Endothelial cell of umbilical vein (primary cell): ENCODE measurements at regions not wholly inside any gene's neighbourhood (a gene's known extent, or its start where the extent isn't known, plus 50 kb on each side); places are given as distances from the start of the nearest gene placed in this dataset.

Source experiments
- BruUV-seq: library from RNA; stranded (reverse); fragments of 400-500 nt; replicated peaks from 2 replicates; lab custom pipeline; 2021; lab: Mats Ljungman, UMichigan
- CTCF ChIA-PET: fragments of 300-600, 350-600 bp; sonication (Branson Sonifier 250); formaldehyde crosslinking; loops from one replicate; lab custom pipeline; 2021; ENCODE audit warnings: antibody characterized with exemption, inconsistent platforms; lab: Charles Lee
- POLR2A ChIA-PET: fragments of 300-600, 350-600 bp; sonication (Branson Sonifier 250); formaldehyde crosslinking; loops from one replicate; lab custom pipeline; 2021; ENCODE audit warnings: antibody characterized with exemption, inconsistent platforms; lab: Charles Lee
- DNase-seq: peaks from one replicate; pipeline ENCODE4 v3.0.0-alpha.2; 2011; ENCODE audit warnings: low read depth, low spot score
- FAIRE-seq: peaks from 2 replicates; lab custom pipeline; 2011; peaks lifted over from hg19 to GRCh38; lab: Jason Lieb, UNC
- H2AFZ ChIP-seq: 2 replicates; pipeline ENCODE4 v1.6.0; 2012; ENCODE audit warnings: low read depth, low read length, control low read depth, inconsistent platforms
- H3K27ac ChIP-seq: 2 replicates; pipeline ENCODE4 v1.5.1; 2011; ENCODE audit warnings: low read depth, mild to moderate bottlenecking, control low read depth, low read length, moderate library complexity; ENCODE audit not compliant: insufficient read depth
- H3K27me3 ChIP-seq, 2 experiments: 2 replicates each; pipeline versions ENCODE4 v1.6.0 to v1.6.1; 2011; ENCODE audit warnings: low read length in 2 of 2, mixed read lengths in 1 of 2; ENCODE audit not compliant: control insufficient read depth in 2 of 2, insufficient read depth in 2 of 2
- H3K36me3 ChIP-seq, 2 experiments: 2 replicates in 1 of 2; 3 replicates in 1 of 2; pipeline ENCODE4 v1.5.1; 2011; ENCODE audit warnings: low read length in 2 of 2, mild to moderate bottlenecking in 1 of 2, moderate library complexity in 1 of 2; ENCODE audit not compliant: control insufficient read depth in 2 of 2, insufficient read depth in 2 of 2; ENCODE audit errors: extremely low read depth in 1 of 2
- H3K4me1 ChIP-seq: 3 replicates; pipeline ENCODE4 v1.5.1; 2011; ENCODE audit warnings: mild to moderate bottlenecking, low read length; ENCODE audit not compliant: control insufficient read depth, insufficient read depth; ENCODE audit errors: extremely low read depth
- H3K4me2 ChIP-seq: 2 replicates; pipeline ENCODE4 v1.6.1; 2011; ENCODE audit warnings: low read length, control low read depth, mixed read lengths; ENCODE audit not compliant: insufficient read depth
- H3K4me3 ChIP-seq, 3 experiments: fragments of 200-600 bp in 1 of 3; sonication (generic), shearing (Covaris generic) in 1 of 3; replicated peaks in 1 of 3; 2 replicates each; pipeline ENCODE4 v1.5.1; 2011 to 2016; ENCODE audit warnings: control low read depth in 3 of 3, low read length in 3 of 3, mild to moderate bottlenecking in 2 of 3, inconsistent platforms in 1 of 3, low read depth in 1 of 3, moderate library complexity in 1 of 3; ENCODE audit not compliant: insufficient read depth in 1 of 3
- H3K79me2 ChIP-seq: 2 replicates; pipeline ENCODE4 v1.6.0; 2012; ENCODE audit warnings: low read length, inconsistent platforms; ENCODE audit not compliant: control insufficient read depth, insufficient read depth
- H3K9ac ChIP-seq: replicated peaks from 2 replicates; pipeline ENCODE3; 2011; ENCODE audit warnings: low read length, control low read depth; ENCODE audit not compliant: insufficient read depth; ENCODE audit errors: extremely low read depth
- H3K9me1 ChIP-seq: replicated peaks from 3 replicates; pipeline ENCODE4 v1.6.0; 2011; ENCODE audit warnings: mild to moderate bottlenecking, low read length; ENCODE audit not compliant: control insufficient read depth, insufficient read depth; ENCODE audit errors: extremely low read depth
- H3K9me3 ChIP-seq: replicated peaks from 2 replicates; pipeline ENCODE4 v1.5.1; 2012; ENCODE audit warnings: low read length, inconsistent platforms; ENCODE audit not compliant: control insufficient read depth, insufficient read depth
- H4K20me1 ChIP-seq: replicated peaks from 2 replicates; pipeline ENCODE3; 2011; ENCODE audit warnings: mild to moderate bottlenecking, low read length; ENCODE audit not compliant: control insufficient read depth, insufficient read depth; ENCODE audit errors: extremely low read depth
- EZH2 ChIP-seq: IDR thresholded peaks from 2 replicates; pipeline ENCODE4 v1.6.1; 2012; ENCODE audit warnings: borderline replicate concordance, low read depth, mild to moderate bottlenecking, moderate library complexity, low read length, inconsistent platforms; ENCODE audit not compliant: severe bottlenecking
- FOS ChIP-seq: IDR thresholded peaks from 2 replicates; pipeline ENCODE4 v1.6.1; 2011; ENCODE audit warnings: mild to moderate bottlenecking, low read length, moderate library complexity, borderline replicate concordance; ENCODE audit not compliant: insufficient read depth
- GATA2 ChIP-seq: IDR thresholded peaks from 2 replicates; pipeline ENCODE4 v1.7.0; 2011; ENCODE audit warnings: low read depth, mild to moderate bottlenecking, moderate library complexity, mixed read lengths, low read length; ENCODE audit not compliant: insufficient read length, insufficient read depth
- JUN ChIP-seq: IDR thresholded peaks from 2 replicates; pipeline ENCODE4 v1.6.1; 2011; ENCODE audit warnings: borderline replicate concordance, low read depth; ENCODE audit not compliant: insufficient read length, insufficient read depth
- MYC ChIP-seq: IDR thresholded peaks from one replicate; pipeline ENCODE4 v1.6.1; 2011; ENCODE audit warnings: mild to moderate bottlenecking, low read depth, low read length
- POLR2A ChIP-seq: IDR thresholded peaks from 2 replicates; pipeline ENCODE4 v1.6.1; 2012; ENCODE audit warnings: low read depth, mild to moderate bottlenecking, control low read depth, low read length
- POLR2AphosphoS5 ChIP-seq: IDR thresholded peaks from 2 replicates; pipeline ENCODE4 v1.6.1; 2012; ENCODE audit warnings: low read depth, mild to moderate bottlenecking, control low read depth, low read length, moderate library complexity; ENCODE audit not compliant: insufficient read depth
- dilution Hi-C: fragments of 300-500 bp; cut with MboI; formaldehyde crosslinking; loops from one replicate; pipeline ENCODE4 v1.15.0; 2019; ENCODE audit warnings: low sequenced_read_pairs; ENCODE audit not compliant: extremely low pct_ligation_motif_present
- intact Hi-C: fragments of 100-400 bp; cut with micrococcal nuclease; formaldehyde crosslinking; loops from one replicate; pipeline ENCODE4 v1.10.0; 2022
- TF ChIP-seq, protein P1 (sequence below): IDR thresholded peaks from 2 replicates; pipeline ENCODE4 v1.6.1; 2011; ENCODE audit not compliant: insufficient read depth, insufficient read length
- TF ChIP-seq, protein P2 (sequence below), 2 donors: IDR thresholded peaks; 1 replicate in 1 of 2; 2 replicates in 1 of 2; pipeline ENCODE4 v1.5.1; 2011; ENCODE audit warnings: low read length in 2 of 2, mild to moderate bottlenecking in 2 of 2, moderate library complexity in 2 of 2, control low read depth in 1 of 2, inconsistent platforms in 1 of 2, low read depth in 1 of 2; ENCODE audit not compliant: insufficient read depth in 1 of 2; ENCODE audit errors: extremely low read depth in 1 of 2

- intact Hi-C loops, result no loop called here
- Histone ChIP-seq H3K27ac (no peak overlapping the region), H3K4me1 (no peaks in the 10 kb centered on the region), H3K4me2 (no peak overlapping the region), H3K4me3 (no peak overlapping the region), H3K27me3 (peaks cover 0 to 3% of the 10 kb centered on the region in 2 experiments), H3K9me1 (no peaks in the 10 kb centered on the region), H4K20me1 (no peaks in the 10 kb centered on the region), H3K79me2 (no peaks in the 10 kb centered on the region), H3K36me3 (no peaks in the 10 kb centered on the region), H3K9ac (no peak overlapping the region), H2AFZ (no peak overlapping the region), H3K9me3 (no peaks in the 10 kb centered on the region)
- BruUV-seq, result no TSS peak
- FAIRE-seq (no peak), DNase-seq (no peak)
- no peak for TF ChIP-seq POLR2A
- TF ChIP-seq EZH2, result no peak
- TF ChIP-seq MYC, result no peak
- TF ChIP-seq, protein P1, sequence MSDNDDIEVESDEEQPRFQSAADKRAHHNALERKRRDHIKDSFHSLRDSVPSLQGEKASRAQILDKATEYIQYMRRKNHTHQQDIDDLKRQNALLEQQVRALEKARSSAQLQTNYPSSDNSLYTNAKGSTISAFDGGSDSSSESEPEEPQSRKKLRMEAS, result no peak
- no peak for TF ChIP-seq JUN
- TF ChIP-seq, protein P2, sequence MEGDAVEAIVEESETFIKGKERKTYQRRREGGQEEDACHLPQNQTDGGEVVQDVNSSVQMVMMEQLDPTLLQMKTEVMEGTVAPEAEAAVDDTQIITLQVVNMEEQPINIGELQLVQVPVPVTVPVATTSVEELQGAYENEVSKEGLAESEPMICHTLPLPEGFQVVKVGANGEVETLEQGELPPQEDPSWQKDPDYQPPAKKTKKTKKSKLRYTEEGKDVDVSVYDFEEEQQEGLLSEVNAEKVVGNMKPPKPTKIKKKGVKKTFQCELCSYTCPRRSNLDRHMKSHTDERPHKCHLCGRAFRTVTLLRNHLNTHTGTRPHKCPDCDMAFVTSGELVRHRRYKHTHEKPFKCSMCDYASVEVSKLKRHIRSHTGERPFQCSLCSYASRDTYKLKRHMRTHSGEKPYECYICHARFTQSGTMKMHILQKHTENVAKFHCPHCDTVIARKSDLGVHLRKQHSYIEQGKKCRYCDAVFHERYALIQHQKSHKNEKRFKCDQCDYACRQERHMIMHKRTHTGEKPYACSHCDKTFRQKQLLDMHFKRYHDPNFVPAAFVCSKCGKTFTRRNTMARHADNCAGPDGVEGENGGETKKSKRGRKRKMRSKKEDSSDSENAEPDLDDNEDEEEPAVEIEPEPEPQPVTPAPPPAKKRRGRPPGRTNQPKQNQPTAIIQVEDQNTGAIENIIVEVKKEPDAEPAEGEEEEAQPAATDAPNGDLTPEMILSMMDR (IDR thresholded peaks at IDR 0.05; ENCODE audit: extremely low read depth in 1 of 2, insufficient read depth in 1 of 2, low read depth in 1 of 2, low read length in 2 of 2), result no peak
- no peak for TF ChIP-seq FOS
- no peak for TF ChIP-seq GATA2
- no peak for TF ChIP-seq POLR2AphosphoS5
- dilution Hi-C loops, result no loop called here
- POLR2A ChIA-PET, result no interaction called here
- CTCF ChIA-PET, result no interaction called here
These were observed 152.2 kb upstream of the CRIM1 start for GRCh38 chr2:36203366-36203765.
